RWPE2 (cell line): ENCODE measurements at regions not wholly inside any gene's neighbourhood (a gene's known extent, or its start where the extent isn't known, plus 50 kb on each side); places are given as distances from the start of the nearest gene placed in this dataset.

Source experiments
- ATAC-seq: fragments of 200-7000 bp; cut with Tn5 transposase; 3 replicates; pipeline ENCODE4 v1.9.1; 2021; ENCODE audit warnings: low read depth
- DNase-seq: peaks from one replicate; pipeline ENCODE4 v3.0.0-alpha.2; 2020; ENCODE audit warnings: low spot score
- H3K27ac ChIP-seq: fragments of 450-650 bp; 2 replicates; pipeline ENCODE4 v1.5.1; 2017; ENCODE audit warnings: mild to moderate bottlenecking; ENCODE audit not compliant: poor library complexity, severe bottlenecking
- H3K27me3 ChIP-seq: fragments of 250-450 bp; sonication (Bioruptor Pico); 2 replicates; pipeline ENCODE4 v1.5.1; 2021; ENCODE audit warnings: mild to moderate bottlenecking, moderate library complexity; ENCODE audit not compliant: insufficient read depth, poor library complexity, severe bottlenecking
- H3K36me3 ChIP-seq: fragments of 250-450 bp; sonication (Bioruptor Pico); 2 replicates; pipeline ENCODE4 v1.5.1; 2020; ENCODE audit warnings: low read depth, mild to moderate bottlenecking, moderate library complexity
- H3K4me1 ChIP-seq: fragments of 250-450 bp; sonication (Bioruptor Pico); 2 replicates; pipeline ENCODE4 v1.5.1; 2021; ENCODE audit warnings: mild to moderate bottlenecking, moderate library complexity; ENCODE audit not compliant: insufficient read depth, poor library complexity, severe bottlenecking
- H3K4me3 ChIP-seq: fragments of 250-450 bp; sonication (Bioruptor Pico); 2 replicates; pipeline ENCODE4 v1.5.1; 2021; ENCODE audit warnings: mild to moderate bottlenecking, moderate library complexity; ENCODE audit not compliant: severe bottlenecking
- H3K9me3 ChIP-seq: fragments of 250-450 bp; sonication (Bioruptor Pico); 2 replicates; pipeline ENCODE4 v1.5.1; 2021; ENCODE audit warnings: mild to moderate bottlenecking, moderate library complexity; ENCODE audit not compliant: severe bottlenecking
- TF ChIP-seq, protein P1 (sequence below): fragments of 450-650 bp; IDR thresholded peaks from one replicate; pipeline ENCODE4 v1.5.1; 2017; ENCODE audit warnings: mild to moderate bottlenecking, moderate library complexity; ENCODE audit not compliant: poor library complexity, severe bottlenecking

DNA sequence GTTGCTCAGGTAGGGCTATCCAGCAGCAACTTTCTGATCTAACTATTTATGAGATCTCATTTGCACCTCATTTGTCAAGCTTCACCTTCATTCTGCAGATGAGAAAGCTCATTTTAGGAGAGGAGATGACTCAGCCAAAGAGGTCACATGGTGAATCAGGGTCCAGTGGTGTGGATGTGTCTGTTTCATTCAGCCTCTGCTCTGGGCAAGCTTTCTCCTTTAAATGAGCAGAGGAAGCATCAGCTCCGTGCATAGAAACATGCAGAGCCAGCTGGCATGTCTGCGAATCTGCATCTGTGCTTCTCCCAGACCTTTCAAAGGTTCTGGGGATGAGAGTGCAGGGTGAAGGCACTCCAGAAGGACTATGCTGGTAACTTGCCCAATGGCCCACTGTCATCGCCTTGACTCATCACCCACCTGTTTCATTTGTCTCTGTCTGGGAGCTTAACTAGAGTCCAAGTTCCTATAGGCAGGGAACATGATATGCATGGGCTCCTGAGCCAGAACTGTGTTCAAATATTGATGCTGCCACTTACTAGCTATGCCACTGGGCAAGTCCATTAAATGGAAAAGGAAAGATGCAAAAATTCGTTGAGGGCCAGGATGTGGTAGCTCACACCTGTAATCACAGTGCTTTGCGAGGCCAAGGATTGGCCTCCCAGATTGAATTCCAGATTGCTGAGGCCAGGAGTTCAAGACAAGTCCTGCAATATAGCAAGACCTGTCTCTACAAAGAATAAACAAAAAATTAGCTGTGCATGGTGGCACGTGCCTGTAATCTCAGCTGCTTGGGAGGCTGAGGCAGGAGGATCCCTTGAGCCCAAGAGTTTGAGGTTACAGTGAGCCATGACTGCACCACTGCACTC, 67.1 kb upstream of the NLK start:
- DNase-seq (no peak), ATAC-seq (peak; percentile 47)
- H3K36me3 ChIP-seq: no peaks in the 10 kb centered on the region
- H3K9me3 ChIP-seq: no peaks in the 10 kb centered on the region
- TF ChIP-seq, protein P1, sequence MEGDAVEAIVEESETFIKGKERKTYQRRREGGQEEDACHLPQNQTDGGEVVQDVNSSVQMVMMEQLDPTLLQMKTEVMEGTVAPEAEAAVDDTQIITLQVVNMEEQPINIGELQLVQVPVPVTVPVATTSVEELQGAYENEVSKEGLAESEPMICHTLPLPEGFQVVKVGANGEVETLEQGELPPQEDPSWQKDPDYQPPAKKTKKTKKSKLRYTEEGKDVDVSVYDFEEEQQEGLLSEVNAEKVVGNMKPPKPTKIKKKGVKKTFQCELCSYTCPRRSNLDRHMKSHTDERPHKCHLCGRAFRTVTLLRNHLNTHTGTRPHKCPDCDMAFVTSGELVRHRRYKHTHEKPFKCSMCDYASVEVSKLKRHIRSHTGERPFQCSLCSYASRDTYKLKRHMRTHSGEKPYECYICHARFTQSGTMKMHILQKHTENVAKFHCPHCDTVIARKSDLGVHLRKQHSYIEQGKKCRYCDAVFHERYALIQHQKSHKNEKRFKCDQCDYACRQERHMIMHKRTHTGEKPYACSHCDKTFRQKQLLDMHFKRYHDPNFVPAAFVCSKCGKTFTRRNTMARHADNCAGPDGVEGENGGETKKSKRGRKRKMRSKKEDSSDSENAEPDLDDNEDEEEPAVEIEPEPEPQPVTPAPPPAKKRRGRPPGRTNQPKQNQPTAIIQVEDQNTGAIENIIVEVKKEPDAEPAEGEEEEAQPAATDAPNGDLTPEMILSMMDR: no peak
- peak overlapping the region; percentile 50 for H3K27ac ChIP-seq
- no peak overlapping the region for H3K4me3 ChIP-seq
- H3K27me3 ChIP-seq: no peaks in the 10 kb centered on the region
- H3K4me1 ChIP-seq: peaks cover 26% of the 10 kb centered on the region

DNA sequence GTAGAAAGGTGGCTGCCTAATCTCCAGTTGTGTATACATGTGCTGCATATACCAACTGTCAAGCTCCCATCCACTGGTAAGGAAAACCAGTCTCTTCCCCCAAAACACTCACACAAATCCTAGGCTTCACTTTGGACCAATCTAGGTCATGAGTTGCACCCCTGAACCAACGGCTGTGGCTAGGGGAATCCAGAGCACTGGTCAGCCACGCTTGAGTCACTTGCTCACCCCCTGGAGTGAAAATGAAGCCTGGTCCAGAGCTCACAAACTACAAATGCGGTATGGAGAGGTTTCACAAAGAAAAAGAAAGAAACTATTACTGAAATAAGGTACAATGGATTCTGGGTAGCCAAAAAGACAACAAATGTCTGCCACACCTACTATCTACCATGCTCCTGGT, 66.1 kb upstream of the NLK start:
- H3K36me3 ChIP-seq: no peaks in the 10 kb centered on the region
- ATAC-seq (no peak), DNase-seq (no peak)
- H3K27ac ChIP-seq: peak overlapping the region; percentile 50
- H3K27me3 ChIP-seq: no peaks in the 10 kb centered on the region
- TF ChIP-seq, protein P1: no peak
- peaks cover 35% of the 10 kb centered on the region for H3K4me1 ChIP-seq
- H3K4me3 ChIP-seq: no peak overlapping the region
- no peaks in the 10 kb centered on the region for H3K9me3 ChIP-seq

DNA sequence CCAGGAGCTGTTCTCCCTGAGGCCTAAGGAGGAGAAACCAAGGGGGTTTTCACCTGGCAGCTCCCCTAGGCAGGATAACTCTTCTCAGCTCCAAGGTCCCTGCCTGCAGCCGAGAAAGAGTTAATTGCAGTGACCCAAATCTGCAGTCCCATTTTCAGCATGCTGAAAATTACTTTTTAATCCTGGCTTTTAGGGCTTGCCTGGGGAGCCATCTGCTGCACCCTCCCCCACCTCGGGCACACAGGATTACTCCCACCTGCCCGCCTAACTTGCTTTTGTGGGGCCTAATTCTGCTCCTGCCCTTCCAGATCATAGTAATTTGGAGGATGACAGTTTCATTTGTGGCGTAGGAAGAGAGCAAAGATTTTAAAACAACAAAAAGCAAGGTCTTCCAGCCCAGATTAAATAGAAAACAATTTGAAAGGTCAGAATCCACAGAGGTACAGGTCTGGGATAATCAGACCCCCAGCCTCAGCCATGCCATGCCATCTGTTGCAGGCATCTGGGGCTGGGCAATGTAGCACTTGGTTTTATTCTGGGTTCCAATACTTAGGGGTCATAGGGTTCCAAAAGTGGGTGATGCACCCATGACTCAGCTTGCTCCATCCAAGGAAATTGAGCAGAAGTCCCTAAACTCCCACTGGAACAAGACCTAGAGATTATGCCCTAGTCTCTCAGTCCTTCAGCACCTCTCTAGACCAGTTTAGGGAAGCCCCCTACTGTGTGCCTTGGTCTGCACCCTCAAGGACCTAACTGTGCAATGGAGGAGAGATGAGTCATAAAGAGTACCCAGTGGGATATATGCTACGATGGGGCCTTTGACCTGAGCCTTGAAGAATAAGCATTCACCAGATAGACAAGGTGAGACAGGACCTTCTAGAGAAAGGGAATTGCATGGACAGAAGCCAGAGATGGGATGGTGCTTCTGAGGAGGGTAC, 64.5 kb upstream of the NLK start:
- no peaks in the 10 kb centered on the region for H3K36me3 ChIP-seq
- H3K4me1 ChIP-seq: peaks cover 35% of the 10 kb centered on the region
- no peak overlapping the region for H3K4me3 ChIP-seq
- TF ChIP-seq, protein P1: no peak
- DNase-seq: no peak
- peak overlapping the region; percentile 90 for H3K27ac ChIP-seq
- ATAC-seq: no peak
- H3K27me3 ChIP-seq: no peaks in the 10 kb centered on the region
- H3K9me3 ChIP-seq: no peaks in the 10 kb centered on the region

DNA sequence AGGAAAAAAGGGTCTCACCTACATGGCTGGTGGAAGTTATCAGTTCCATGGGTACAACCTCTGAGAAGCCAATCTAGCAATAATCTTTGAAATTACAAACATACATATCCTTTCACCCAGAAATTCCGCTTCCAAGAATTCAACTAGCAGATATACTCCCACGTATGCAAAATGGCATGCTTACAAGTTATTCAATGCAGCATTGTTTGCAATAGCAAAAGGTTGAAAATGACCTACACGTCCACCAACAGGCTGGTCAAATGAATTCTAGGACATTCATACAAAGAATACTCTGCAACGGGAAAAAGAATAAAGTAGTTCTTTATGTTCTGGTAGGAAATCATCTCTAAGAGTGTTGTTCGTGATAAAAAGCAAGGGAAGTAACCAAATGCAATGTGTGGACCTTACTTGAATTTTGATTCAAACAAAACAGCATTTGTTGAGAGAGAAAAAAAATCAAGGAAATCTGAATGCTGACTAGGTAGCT, 63.7 kb upstream of the NLK start:
- H3K27ac ChIP-seq: peak overlapping the region; percentile 90
- peaks cover 35% of the 10 kb centered on the region for H3K4me1 ChIP-seq
- H3K36me3 ChIP-seq: no peaks in the 10 kb centered on the region
- no peaks in the 10 kb centered on the region for H3K9me3 ChIP-seq
- TF ChIP-seq, protein P1: no peak
- H3K27me3 ChIP-seq: no peaks in the 10 kb centered on the region
- ATAC-seq: no peak
- no peak for DNase-seq
- no peak overlapping the region for H3K4me3 ChIP-seq
